Spleen (tissue), 7 donors: ENCODE measurements at regions not wholly inside any gene's neighbourhood (a gene's known extent, or its start where the extent isn't known, plus 50 kb on each side); places are given as distances from the start of the nearest gene placed in this dataset.

Source experiments
- CTCF ChIP-seq, 11 experiments: fragments of 200-600 bp in 7 of 11; fragments of 450-650 bp in 4 of 11; sonication (generic) in 4 of 11; IDR thresholded peaks in 8 of 11; conservative IDR thresholded peaks in 3 of 11; 1 replicate in 7 of 11; 2 replicates in 4 of 11; pipeline versions ENCODE4 v1.4.0 to v1.8.0; 2016 to 2021; ENCODE audit warnings: antibody characterized with exemption in 11 of 11, inconsistent platforms in 4 of 11, mild to moderate bottlenecking in 1 of 11
- POLR2A ChIP-seq, 3 donors: fragments of 450-650 bp; IDR thresholded peaks; one replicate each; pipeline ENCODE4 v1.5.1; 2017; ENCODE audit warnings: antibody characterized with exemption in 3 of 3, mild to moderate bottlenecking in 1 of 3
- POLR2AphosphoS5 ChIP-seq, 3 donors: sonication (generic); formaldehyde crosslinking; IDR thresholded peaks; one replicate each; pipeline ENCODE4 v1.5.1; 2017; ENCODE audit warnings: antibody characterized with exemption in 3 of 3
- donor health status: DM: no; HTN: no; CAD: no; lungs with moderate emphysema.
- donor health status: DM: no; HTN: no; CAD: no.
- donor health status: DM: no; HTN: no; CAD: no.

GRCh38 chrX:88604433-88605221, 142.4 kb upstream of the CPXCR1 start:
- TF ChIP-seq CTCF (IDR thresholded peaks at IDR 0.05 in 8 of 11, conservative IDR thresholded peaks at IDR 0.05 in 3 of 11): no peak
- no peak for TF ChIP-seq POLR2AphosphoS5 (IDR thresholded peaks at IDR 0.05)
- TF ChIP-seq POLR2A (IDR thresholded peaks at IDR 0.05): no peak
